Neutrophil (primary cell): ENCODE measurements at regions not wholly inside any gene's neighbourhood (a gene's known extent, or its start where the extent isn't known, plus 50 kb on each side); places are given as distances from the start of the nearest gene placed in this dataset.

Experiments used
- H3K27ac ChIP-seq: fragments of 200-600 bp; sonication (generic); 2 replicates; pipeline ENCODE4 v1.5.1; 2016; ENCODE audit warnings: mild to moderate bottlenecking, moderate library complexity
- H3K27me3 ChIP-seq: fragments of 200-600 bp; sonication (generic); 2 replicates; pipeline ENCODE4 v1.6.0; 2016; ENCODE audit warnings: mild to moderate bottlenecking
- H3K36me3 ChIP-seq: fragments of 200-600 bp; sonication (generic); 2 replicates; pipeline ENCODE4 v1.5.1; 2017
- H3K4me1 ChIP-seq, 2 experiments: fragments of 200-600 bp in 1 of 2; sonication (generic) in 1 of 2; 1 replicate in 1 of 2; 2 replicates in 1 of 2; pipeline versions ENCODE4 v1.5.1 to v1.6.1; 2013 to 2016; ENCODE audit warnings: low read depth in 1 of 2, low read length in 1 of 2, mild to moderate bottlenecking in 1 of 2, moderate library complexity in 1 of 2; ENCODE audit not compliant: control insufficient read depth in 1 of 2, insufficient read depth in 1 of 2
- H3K4me3 ChIP-seq, 2 experiments: fragments of 200-600 bp in 1 of 2; sonication (generic) in 1 of 2; 1 replicate in 1 of 2; 2 replicates in 1 of 2; pipeline ENCODE4 v1.5.1; 2013 to 2016; ENCODE audit warnings: low read depth in 1 of 2, low read length in 1 of 2, mild to moderate bottlenecking in 1 of 2, moderate library complexity in 1 of 2
- H3K9me3 ChIP-seq: fragments of 200-600 bp; sonication (generic); 2 replicates; pipeline ENCODE4 v1.5.1; 2016
- CTCF ChIP-seq: fragments of 200-600 bp; sonication (generic); IDR thresholded peaks from 2 replicates; pipeline ENCODE4 v1.5.1; 2016; ENCODE audit warnings: antibody characterized with exemption

- no peaks in the 10 kb centered on the region for H3K4me1 ChIP-seq
- TF ChIP-seq CTCF = no peak
- no peak overlapping the region for H3K4me3 ChIP-seq
- no peaks in the 10 kb centered on the region for H3K9me3 ChIP-seq
- H3K27ac ChIP-seq = no peak overlapping the region
- H3K36me3 ChIP-seq = no peaks in the 10 kb centered on the region
- no peaks in the 10 kb centered on the region for H3K27me3 ChIP-seq
These were observed 395.5 kb upstream of the SMIM31 start for GRCh38 chr4:164358400-164358799.

GRCh38 chr4:164359881-164360280 lies 394.1 kb upstream of the SMIM31 start:
- Histone ChIP-seq H3K9me3 (no peaks in the 10 kb centered on the region), H3K27me3 (no peaks in the 10 kb centered on the region), H3K36me3 (no peaks in the 10 kb centered on the region), H3K4me1 (no peaks in the 10 kb centered on the region), H3K4me3 (no peak overlapping the region), H3K27ac (no peak overlapping the region)
- no peak for TF ChIP-seq CTCF

GRCh38 chr4:164368894-164369293 lies 385.0 kb upstream of the SMIM31 start:
- no peak overlapping the region for H3K27ac ChIP-seq
- H3K27me3 ChIP-seq = no peaks in the 10 kb centered on the region
- H3K4me3 ChIP-seq = no peak overlapping the region
- no peaks in the 10 kb centered on the region for H3K36me3 ChIP-seq
- no peak for TF ChIP-seq CTCF
- no peaks in the 10 kb centered on the region for H3K4me1 ChIP-seq
- no peaks in the 10 kb centered on the region for H3K9me3 ChIP-seq

GRCh38 chr4:164373021-164373420 lies 380.9 kb upstream of the SMIM31 start:
- Histone ChIP-seq H3K27me3 (no peaks in the 10 kb centered on the region), H3K27ac (no peak overlapping the region), H3K4me1 (no peaks in the 10 kb centered on the region), H3K36me3 (no peaks in the 10 kb centered on the region), H3K4me3 (no peak overlapping the region), H3K9me3 (no peaks in the 10 kb centered on the region)
- no peak for TF ChIP-seq CTCF

GRCh38 chr4:164377277-164377676 lies 376.7 kb upstream of the SMIM31 start:
- no peak overlapping the region for H3K27ac ChIP-seq
- peaks cover 8% of the 10 kb centered on the region for H3K27me3 ChIP-seq
- H3K4me1 ChIP-seq = no peaks in the 10 kb centered on the region
- TF ChIP-seq CTCF = no peak
- no peaks in the 10 kb centered on the region for H3K9me3 ChIP-seq
- no peaks in the 10 kb centered on the region for H3K36me3 ChIP-seq
- H3K4me3 ChIP-seq = no peak overlapping the region

GRCh38 chr4:164378361-164378760 lies 375.6 kb upstream of the SMIM31 start:
- no peaks in the 10 kb centered on the region for H3K36me3 ChIP-seq
- H3K27me3 ChIP-seq = peaks cover 19% of the 10 kb centered on the region
- H3K9me3 ChIP-seq = no peaks in the 10 kb centered on the region
- H3K27ac ChIP-seq = no peak overlapping the region
- H3K4me1 ChIP-seq = no peaks in the 10 kb centered on the region
- no peak for TF ChIP-seq CTCF
- H3K4me3 ChIP-seq = no peak overlapping the region
